ENCODE measurements at regions not wholly inside any gene's neighbourhood (a gene's known extent, or its start where the extent isn't known, plus 50 kb on each side); places are given as distances from the start of the nearest gene placed in this dataset.

- no peaks in the 10 kb centered on the region for H3K27me3 ChIP-seq (ENCODE audit: low read depth, low read length)
- H3K36me3 ChIP-seq (ENCODE audit: control insufficient read depth in 1 of 2, insufficient read depth in 2 of 2, low read length in 2 of 2) = no peaks in the 10 kb centered on the region
- H3K27ac ChIP-seq (ENCODE audit: low read length) = no peak overlapping the region
- no peaks in the 10 kb centered on the region for H3K9me3 ChIP-seq (ENCODE audit: control insufficient read depth in 1 of 2, low read length in 2 of 2)
- no peak overlapping the region for H3K4me3 ChIP-seq (ENCODE audit: low read depth in 1 of 2, low read length in 2 of 2)
- no peaks in the 10 kb centered on the region for H3K4me1 ChIP-seq (ENCODE audit: control insufficient read depth in 1 of 2, insufficient read depth in 2 of 2, low read length in 2 of 2)
Observed at GRCh38 chr13:23059173-23059572, 121.6 kb upstream of the SGCG start.

GRCh38 chr13:23060959-23061358, 119.8 kb upstream of the SGCG start:
- H3K36me3 ChIP-seq (ENCODE audit: control insufficient read depth in 1 of 2, insufficient read depth in 2 of 2, low read length in 2 of 2) = no peaks in the 10 kb centered on the region
- no peaks in the 10 kb centered on the region for H3K4me1 ChIP-seq (ENCODE audit: control insufficient read depth in 1 of 2, insufficient read depth in 2 of 2, low read length in 2 of 2)
- H3K9me3 ChIP-seq (ENCODE audit: control insufficient read depth in 1 of 2, low read length in 2 of 2) = no peaks in the 10 kb centered on the region
- H3K27me3 ChIP-seq (ENCODE audit: low read depth, low read length) = no peaks in the 10 kb centered on the region
- H3K27ac ChIP-seq (ENCODE audit: low read length) = no peak overlapping the region
- H3K4me3 ChIP-seq (ENCODE audit: low read depth in 1 of 2, low read length in 2 of 2) = no peak overlapping the region

- Histone ChIP-seq H3K27me3 (ENCODE audit: low read depth, low read length) (no peaks in the 10 kb centered on the region), H3K9me3 (ENCODE audit: control insufficient read depth in 1 of 2, low read length in 2 of 2) (no peaks in the 10 kb centered on the region), H3K36me3 (ENCODE audit: control insufficient read depth in 1 of 2, insufficient read depth in 2 of 2, low read length in 2 of 2) (no peaks in the 10 kb centered on the region), H3K4me1 (ENCODE audit: control insufficient read depth in 1 of 2, insufficient read depth in 2 of 2, low read length in 2 of 2) (peaks cover 0 to 4% of the 10 kb centered on the region in 2 donors), H3K4me3 (ENCODE audit: low read depth in 1 of 2, low read length in 2 of 2) (no peak overlapping the region), H3K27ac (ENCODE audit: low read length) (no peak overlapping the region)
Observed at GRCh38 chr13:23067129-23067528, 113.7 kb upstream of the SGCG start.

- Histone ChIP-seq H3K4me3 (ENCODE audit: low read depth in 1 of 2, low read length in 2 of 2) (no peak overlapping the region), H3K27me3 (ENCODE audit: low read depth, low read length) (no peaks in the 10 kb centered on the region), H3K27ac (ENCODE audit: low read length) (peak overlapping the region; percentile 10), H3K36me3 (ENCODE audit: control insufficient read depth in 1 of 2, insufficient read depth in 2 of 2, low read length in 2 of 2) (no peaks in the 10 kb centered on the region), H3K9me3 (ENCODE audit: control insufficient read depth in 1 of 2, low read length in 2 of 2) (no peaks in the 10 kb centered on the region), H3K4me1 (ENCODE audit: control insufficient read depth in 1 of 2, insufficient read depth in 2 of 2, low read length in 2 of 2) (peaks cover 0 to 11% of the 10 kb centered on the region in 2 donors)
Observed at GRCh38 chr13:23069566-23069965, 111.2 kb upstream of the SGCG start.

GRCh38 chr13:23074075-23074828, 106.5 kb upstream of the SGCG start:
- H3K9me3 ChIP-seq (ENCODE audit: control insufficient read depth in 1 of 2, low read length in 2 of 2) = no peaks in the 10 kb centered on the region
- no peak overlapping the region for H3K27ac ChIP-seq (ENCODE audit: low read length)
- no peaks in the 10 kb centered on the region for H3K27me3 ChIP-seq (ENCODE audit: low read depth, low read length)
- peaks cover 0 to 11% of the 10 kb centered on the region in 2 donors for H3K4me1 ChIP-seq (ENCODE audit: control insufficient read depth in 1 of 2, insufficient read depth in 2 of 2, low read length in 2 of 2)
- no peaks in the 10 kb centered on the region for H3K36me3 ChIP-seq (ENCODE audit: control insufficient read depth in 1 of 2, insufficient read depth in 2 of 2, low read length in 2 of 2)
- no peak overlapping the region for H3K4me3 ChIP-seq (ENCODE audit: low read depth in 1 of 2, low read length in 2 of 2)

GRCh38 chr13:23081220-23081619, 99.6 kb upstream of the SGCG start:
- Histone ChIP-seq H3K36me3 (ENCODE audit: control insufficient read depth in 1 of 2, insufficient read depth in 2 of 2, low read length in 2 of 2) (no peaks in the 10 kb centered on the region), H3K27me3 (ENCODE audit: low read depth, low read length) (no peaks in the 10 kb centered on the region), H3K4me3 (ENCODE audit: low read depth in 1 of 2, low read length in 2 of 2) (no peak overlapping the region), H3K27ac (ENCODE audit: low read length) (no peak overlapping the region), H3K4me1 (ENCODE audit: control insufficient read depth in 1 of 2, insufficient read depth in 2 of 2, low read length in 2 of 2) (no peaks in the 10 kb centered on the region), H3K9me3 (ENCODE audit: control insufficient read depth in 1 of 2, low read length in 2 of 2) (no peaks in the 10 kb centered on the region)

GRCh38 chr13:23081901-23082300, 98.9 kb upstream of the SGCG start:
- Histone ChIP-seq H3K27me3 (ENCODE audit: low read depth, low read length) (no peaks in the 10 kb centered on the region), H3K4me3 (ENCODE audit: low read depth in 1 of 2, low read length in 2 of 2) (no peak overlapping the region), H3K27ac (ENCODE audit: low read length) (no peak overlapping the region), H3K9me3 (ENCODE audit: control insufficient read depth in 1 of 2, low read length in 2 of 2) (no peaks in the 10 kb centered on the region), H3K4me1 (ENCODE audit: control insufficient read depth in 1 of 2, insufficient read depth in 2 of 2, low read length in 2 of 2) (no peaks in the 10 kb centered on the region), H3K36me3 (ENCODE audit: control insufficient read depth in 1 of 2, insufficient read depth in 2 of 2, low read length in 2 of 2) (no peaks in the 10 kb centered on the region)

- Histone ChIP-seq H3K36me3 (ENCODE audit: control insufficient read depth in 1 of 2, insufficient read depth in 2 of 2, low read length in 2 of 2) (no peaks in the 10 kb centered on the region), H3K27ac (ENCODE audit: low read length) (no peak overlapping the region), H3K4me1 (ENCODE audit: control insufficient read depth in 1 of 2, insufficient read depth in 2 of 2, low read length in 2 of 2) (no peaks in the 10 kb centered on the region), H3K27me3 (ENCODE audit: low read depth, low read length) (no peaks in the 10 kb centered on the region), H3K9me3 (ENCODE audit: control insufficient read depth in 1 of 2, low read length in 2 of 2) (no peaks in the 10 kb centered on the region), H3K4me3 (ENCODE audit: low read depth in 1 of 2, low read length in 2 of 2) (no peak overlapping the region)
Observed at GRCh38 chr13:23086968-23087623, 93.7 kb upstream of the SGCG start.

GRCh38 chr13:23087880-23088279, 92.9 kb upstream of the SGCG start:
- H3K27ac ChIP-seq (ENCODE audit: low read length) = no peak overlapping the region
- H3K36me3 ChIP-seq (ENCODE audit: control insufficient read depth in 1 of 2, insufficient read depth in 2 of 2, low read length in 2 of 2) = no peaks in the 10 kb centered on the region
- H3K4me1 ChIP-seq (ENCODE audit: control insufficient read depth in 1 of 2, insufficient read depth in 2 of 2, low read length in 2 of 2) = no peaks in the 10 kb centered on the region
- H3K4me3 ChIP-seq (ENCODE audit: low read depth in 1 of 2, low read length in 2 of 2) = no peak overlapping the region
- H3K27me3 ChIP-seq (ENCODE audit: low read depth, low read length) = no peaks in the 10 kb centered on the region
- H3K9me3 ChIP-seq (ENCODE audit: control insufficient read depth in 1 of 2, low read length in 2 of 2) = no peaks in the 10 kb centered on the region

- no peaks in the 10 kb centered on the region for H3K36me3 ChIP-seq (ENCODE audit: control insufficient read depth in 1 of 2, insufficient read depth in 2 of 2, low read length in 2 of 2)
Observed at GRCh38 chr13:23098161-23098907, 82.4 kb upstream of the SGCG start.

GRCh38 chr13:23105051-23105450, 75.7 kb upstream of the SGCG start:
- Histone ChIP-seq H3K9me3 (ENCODE audit: control insufficient read depth in 1 of 2, low read length in 2 of 2) (no peaks in the 10 kb centered on the region), H3K27ac (ENCODE audit: low read length) (no peak overlapping the region), H3K4me1 (ENCODE audit: control insufficient read depth in 1 of 2, insufficient read depth in 2 of 2, low read length in 2 of 2) (no peaks in the 10 kb centered on the region), H3K4me3 (ENCODE audit: low read depth in 1 of 2, low read length in 2 of 2) (no peak overlapping the region), H3K27me3 (ENCODE audit: low read depth, low read length) (no peaks in the 10 kb centered on the region), H3K36me3 (ENCODE audit: control insufficient read depth in 1 of 2, insufficient read depth in 2 of 2, low read length in 2 of 2) (no peaks in the 10 kb centered on the region)

More at GRCh38 chr13:23098161-23098907, 82.4 kb upstream of the SGCG start:
- Histone ChIP-seq H3K4me3 (ENCODE audit: low read depth in 1 of 2, low read length in 2 of 2) (no peak overlapping the region), H3K27ac (ENCODE audit: low read length) (no peak overlapping the region), H3K4me1 (ENCODE audit: control insufficient read depth in 1 of 2, insufficient read depth in 2 of 2, low read length in 2 of 2) (no peaks in the 10 kb centered on the region), H3K27me3 (ENCODE audit: low read depth, low read length) (no peaks in the 10 kb centered on the region), H3K9me3 (ENCODE audit: control insufficient read depth in 1 of 2, low read length in 2 of 2) (no peaks in the 10 kb centered on the region)
